ENCODE measurements at regions not wholly inside any gene's neighbourhood (a gene's known extent, or its start where the extent isn't known, plus 50 kb on each side); places are given as distances from the start of the nearest gene placed in this dataset.
A peak's percentile ranks its signal among the peaks of the same experiment; 100 is the strongest.

- no peak for FAIRE-seq
- DNase-seq (ENCODE audit: low read depth, low spot score): no peak
- Histone ChIP-seq H3K27ac (ENCODE audit: control insufficient read depth, insufficient read depth, low read length) (no peak overlapping the region), H3K27me3 (ENCODE audit: control insufficient read depth, extremely low read depth, insufficient read depth, low read length) (no peaks in the 10 kb centered on the region), H3K9ac (ENCODE audit: control insufficient read depth, extremely low read depth, insufficient read depth, low read length) (no peak overlapping the region), H3K4me3 (ENCODE audit: control insufficient read depth in 2 of 3, extremely low read depth in 1 of 3, insufficient read depth in 2 of 3, low read depth in 1 of 3, low read length in 3 of 3) (no peak overlapping the region), H4K20me1 (ENCODE audit: control insufficient read depth, extremely low read depth, insufficient read depth, low read length) (no peaks in the 10 kb centered on the region), H3K4me2 (ENCODE audit: control insufficient read depth, extremely low read depth, insufficient read depth, low read depth, low read length) (no peak overlapping the region), H3K9me1 (ENCODE audit: control insufficient read depth, extremely low read depth, insufficient read depth, low read length) (no peaks in the 10 kb centered on the region), H3K9me3 (ENCODE audit: control insufficient read depth, low read depth, low read length) (no peaks in the 10 kb centered on the region), H3K36me3 (ENCODE audit: control insufficient read depth in 2 of 2, extremely low read depth in 1 of 2, insufficient read depth in 2 of 2, low read length in 2 of 2) (no peaks in the 10 kb centered on the region), H3K79me2 (ENCODE audit: control insufficient read depth, insufficient read depth, low read length) (no peaks in the 10 kb centered on the region), H2AFZ (ENCODE audit: control insufficient read depth, low read length) (no peak overlapping the region), H3K4me1 (ENCODE audit: control insufficient read depth, extremely low read depth, insufficient read depth, low read length) (no peaks in the 10 kb centered on the region)
- dilution Hi-C loops (cut with MboI; ENCODE audit: extremely low pct_ligation_motif_present, low sequenced_read_pairs): no loop called here
- peak in 1 of 3 experiments; percentile 9 for TF ChIP-seq CTCF (optimal IDR thresholded peaks at IDR 0.05 in 1 of 3, IDR thresholded peaks at IDR 0.05 in 1 of 3, conservative IDR thresholded peaks at IDR 0.05 in 1 of 3; ENCODE audit: extremely low read depth in 1 of 3, insufficient read depth in 2 of 3, low read length in 3 of 3)
- TF ChIP-seq EZH2 (IDR thresholded peaks at IDR 0.05; ENCODE audit: low read length): no peak
Measured at GRCh38 chr10:56782503-56782902, 421.4 kb upstream of the ZWINT start.

DNA sequence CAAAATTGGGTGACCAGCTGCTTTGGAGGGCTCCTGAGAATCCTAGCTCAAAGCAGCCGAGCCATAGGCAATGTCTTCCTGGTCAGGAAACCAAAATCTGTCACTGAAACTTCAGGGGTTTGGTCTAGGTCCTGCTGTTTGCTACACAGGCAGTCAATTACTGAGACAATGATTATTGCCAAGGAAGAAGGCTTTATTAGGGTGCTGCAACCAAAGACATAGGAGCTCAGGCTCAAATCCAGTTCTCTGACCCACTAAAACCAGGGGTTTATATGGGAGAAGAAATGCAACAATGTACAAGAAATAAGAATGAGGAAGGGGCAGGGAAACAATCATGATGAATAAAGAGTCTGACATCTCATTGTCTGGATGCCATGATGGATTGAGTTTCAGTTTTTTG is 410.3 kb upstream of the ZWINT start:
- H3K9ac ChIP-seq (ENCODE audit: control insufficient read depth, extremely low read depth, insufficient read depth, low read length): no peak overlapping the region
- H3K9me1 ChIP-seq (ENCODE audit: control insufficient read depth, extremely low read depth, insufficient read depth, low read length): no peaks in the 10 kb centered on the region
- H3K4me3 ChIP-seq (ENCODE audit: control insufficient read depth in 2 of 3, extremely low read depth in 1 of 3, insufficient read depth in 2 of 3, low read depth in 1 of 3, low read length in 3 of 3): no peak overlapping the region
- H3K4me1 ChIP-seq (ENCODE audit: control insufficient read depth, extremely low read depth, insufficient read depth, low read length): no peaks in the 10 kb centered on the region
- DNase-seq (ENCODE audit: low read depth, low spot score) (no peak), FAIRE-seq (no peak)
- H3K36me3 ChIP-seq (ENCODE audit: control insufficient read depth in 2 of 2, extremely low read depth in 1 of 2, insufficient read depth in 2 of 2, low read length in 2 of 2): no peaks in the 10 kb centered on the region
- H2AFZ ChIP-seq (ENCODE audit: control insufficient read depth, low read length): no peak overlapping the region
- no peaks in the 10 kb centered on the region for H3K79me2 ChIP-seq (ENCODE audit: control insufficient read depth, insufficient read depth, low read length)
- no peaks in the 10 kb centered on the region for H4K20me1 ChIP-seq (ENCODE audit: control insufficient read depth, extremely low read depth, insufficient read depth, low read length)
- dilution Hi-C loops (cut with MboI; ENCODE audit: extremely low pct_ligation_motif_present, low sequenced_read_pairs): no loop called here
- H3K9me3 ChIP-seq (ENCODE audit: control insufficient read depth, low read depth, low read length): no peaks in the 10 kb centered on the region
- H3K4me2 ChIP-seq (ENCODE audit: control insufficient read depth, extremely low read depth, insufficient read depth, low read depth, low read length): no peak overlapping the region
- H3K27ac ChIP-seq (ENCODE audit: control insufficient read depth, insufficient read depth, low read length): no peak overlapping the region
- no peaks in the 10 kb centered on the region for H3K27me3 ChIP-seq (ENCODE audit: control insufficient read depth, extremely low read depth, insufficient read depth, low read length)
- TF ChIP-seq CTCF (optimal IDR thresholded peaks at IDR 0.05 in 1 of 3, IDR thresholded peaks at IDR 0.05 in 1 of 3, conservative IDR thresholded peaks at IDR 0.05 in 1 of 3; ENCODE audit: extremely low read depth in 1 of 3, insufficient read depth in 2 of 3, low read length in 3 of 3) (no peak), EZH2 (IDR thresholded peaks at IDR 0.05; ENCODE audit: low read length) (no peak)

Measured in keratinocyte (primary cell).